ENCODE measurements at regions not wholly inside any gene's neighbourhood (a gene's known extent, or its start where the extent isn't known, plus 50 kb on each side); places are given as distances from the start of the nearest gene placed in this dataset.

DNA sequence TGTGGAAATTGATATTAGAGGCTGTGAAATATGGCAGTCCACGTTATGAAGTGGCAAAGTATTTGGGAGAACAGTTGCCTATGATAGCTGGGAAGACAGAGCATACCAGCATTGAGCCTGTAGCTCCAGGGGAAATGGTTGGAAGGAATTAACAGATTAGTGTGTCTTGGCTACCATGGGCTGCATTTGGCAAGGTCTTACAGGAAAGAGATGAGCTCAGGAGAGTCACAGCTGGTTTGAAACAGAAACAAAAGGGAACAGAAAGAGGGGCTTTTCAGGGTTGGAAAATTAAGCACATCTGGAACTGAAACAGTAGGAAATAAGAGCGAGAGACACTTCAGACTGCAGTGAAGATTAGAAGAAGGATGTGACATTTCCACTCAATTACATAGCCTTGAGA lies 141.7 kb downstream of the FBLN2 start:
- TF ChIP-seq, protein P1, sequence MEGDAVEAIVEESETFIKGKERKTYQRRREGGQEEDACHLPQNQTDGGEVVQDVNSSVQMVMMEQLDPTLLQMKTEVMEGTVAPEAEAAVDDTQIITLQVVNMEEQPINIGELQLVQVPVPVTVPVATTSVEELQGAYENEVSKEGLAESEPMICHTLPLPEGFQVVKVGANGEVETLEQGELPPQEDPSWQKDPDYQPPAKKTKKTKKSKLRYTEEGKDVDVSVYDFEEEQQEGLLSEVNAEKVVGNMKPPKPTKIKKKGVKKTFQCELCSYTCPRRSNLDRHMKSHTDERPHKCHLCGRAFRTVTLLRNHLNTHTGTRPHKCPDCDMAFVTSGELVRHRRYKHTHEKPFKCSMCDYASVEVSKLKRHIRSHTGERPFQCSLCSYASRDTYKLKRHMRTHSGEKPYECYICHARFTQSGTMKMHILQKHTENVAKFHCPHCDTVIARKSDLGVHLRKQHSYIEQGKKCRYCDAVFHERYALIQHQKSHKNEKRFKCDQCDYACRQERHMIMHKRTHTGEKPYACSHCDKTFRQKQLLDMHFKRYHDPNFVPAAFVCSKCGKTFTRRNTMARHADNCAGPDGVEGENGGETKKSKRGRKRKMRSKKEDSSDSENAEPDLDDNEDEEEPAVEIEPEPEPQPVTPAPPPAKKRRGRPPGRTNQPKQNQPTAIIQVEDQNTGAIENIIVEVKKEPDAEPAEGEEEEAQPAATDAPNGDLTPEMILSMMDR (IDR thresholded peaks at IDR 0.05) = no peak
- no peak for TF ChIP-seq POLR2A (IDR thresholded peaks at IDR 0.05)
